DMS79 treated with DMSO at 0.1 percent for 48 hours (cell line): ENCODE measurements at regions not wholly inside any gene's neighbourhood (a gene's known extent, or its start where the extent isn't known, plus 50 kb on each side); places are given as distances from the start of the nearest gene placed in this dataset.
"Not testable (repeated sequence)": the region's sequence is repeated elsewhere in the genome, so short reads cannot be mapped to it uniquely, and the experiment has no call there.

Experiments used
- DNase-seq: peaks from one replicate; lab custom pipeline; 2025; lab: John Stamatoyannopoulos, UW

DNA sequence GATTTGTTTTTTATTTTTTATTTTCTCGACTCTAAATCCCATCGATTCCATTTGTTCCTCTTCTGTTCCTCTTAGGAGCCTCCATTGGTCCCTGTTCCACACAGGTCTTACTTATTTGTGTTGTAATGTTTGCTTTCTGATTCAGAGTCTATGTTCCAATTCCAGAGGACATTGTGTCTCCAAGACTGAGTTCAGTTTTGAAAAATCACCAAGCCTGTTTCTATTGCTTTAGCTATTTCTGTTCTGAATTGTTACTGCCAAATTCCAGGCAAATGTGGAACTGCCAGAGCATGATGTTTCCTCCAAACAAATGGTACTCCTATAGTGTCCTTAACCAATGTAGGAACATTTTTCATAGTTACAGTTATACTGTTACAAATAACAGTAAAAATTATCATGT is 270.9 kb upstream of the SPTLC3 start:
- DNase-seq, result no peak

DNA sequence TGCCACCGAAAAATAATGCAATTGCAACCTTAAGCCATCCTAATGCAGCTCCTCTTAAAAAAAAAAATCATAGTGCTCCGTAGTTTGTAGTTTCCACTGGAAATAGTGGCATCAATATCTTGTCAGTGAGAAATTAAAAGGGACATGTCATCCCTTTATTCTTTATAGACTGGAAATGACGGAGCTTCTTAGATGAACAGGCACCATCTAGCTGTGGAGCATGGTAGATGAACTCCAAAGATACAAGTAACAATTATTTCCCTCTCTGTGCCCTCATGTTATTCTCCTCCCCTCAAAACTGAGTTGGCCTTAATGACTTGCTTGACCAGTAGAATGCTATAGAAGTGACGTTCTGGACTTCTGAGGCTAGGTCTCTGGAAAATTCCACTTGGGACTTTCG is 268.1 kb upstream of the SPTLC3 start:
- no peak for DNase-seq

DNA sequence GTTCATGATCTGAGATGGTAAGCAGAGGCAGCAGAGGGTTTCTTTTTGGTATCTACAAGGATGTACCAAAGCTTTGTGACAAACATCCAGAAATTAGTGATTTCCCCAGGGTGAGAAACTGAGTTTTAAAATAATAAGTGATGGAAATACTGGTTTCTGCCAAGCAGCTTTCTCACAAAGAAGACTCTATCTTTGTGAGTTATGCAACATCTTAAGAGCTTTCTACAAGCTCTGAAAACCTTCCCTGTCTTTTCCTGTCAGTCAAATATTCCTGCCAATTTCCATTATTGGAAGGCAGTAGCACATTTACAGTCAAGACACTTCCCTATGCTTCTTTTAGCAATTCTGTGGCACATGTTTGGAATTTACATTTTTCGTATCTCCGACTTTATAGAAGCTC is 264.7 kb upstream of the SPTLC3 start:
- no peak for DNase-seq

DNA sequence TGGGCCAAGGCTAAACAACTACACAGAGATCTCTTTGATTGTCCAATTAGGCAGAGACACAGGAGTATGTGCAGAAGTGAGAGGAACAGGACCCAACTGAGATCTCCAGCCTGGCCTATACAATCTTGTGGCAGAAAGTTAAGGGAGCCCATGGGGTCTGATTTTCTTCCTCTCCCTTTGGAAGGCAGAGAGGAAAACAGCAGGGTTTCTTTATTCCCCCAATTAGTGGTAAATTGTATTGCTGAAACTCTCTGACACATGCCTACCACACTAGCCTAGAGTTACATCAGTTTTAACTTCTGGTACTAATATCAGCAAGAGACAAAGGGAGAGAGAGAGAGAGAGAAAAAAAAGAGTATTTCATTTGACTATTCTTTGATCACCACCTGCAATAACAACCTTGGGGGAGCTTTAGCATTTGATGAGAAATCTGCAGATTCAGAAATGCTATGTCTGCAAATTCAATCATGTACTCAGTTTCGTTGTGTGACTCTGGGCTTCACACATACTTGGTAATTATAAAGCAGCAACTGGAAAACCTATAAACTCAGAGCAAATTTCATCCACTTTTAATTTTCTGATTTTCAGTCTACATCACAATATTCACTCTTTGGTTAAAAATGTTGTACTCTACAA is 260.3 kb upstream of the SPTLC3 start:
- no peak for DNase-seq

DNA sequence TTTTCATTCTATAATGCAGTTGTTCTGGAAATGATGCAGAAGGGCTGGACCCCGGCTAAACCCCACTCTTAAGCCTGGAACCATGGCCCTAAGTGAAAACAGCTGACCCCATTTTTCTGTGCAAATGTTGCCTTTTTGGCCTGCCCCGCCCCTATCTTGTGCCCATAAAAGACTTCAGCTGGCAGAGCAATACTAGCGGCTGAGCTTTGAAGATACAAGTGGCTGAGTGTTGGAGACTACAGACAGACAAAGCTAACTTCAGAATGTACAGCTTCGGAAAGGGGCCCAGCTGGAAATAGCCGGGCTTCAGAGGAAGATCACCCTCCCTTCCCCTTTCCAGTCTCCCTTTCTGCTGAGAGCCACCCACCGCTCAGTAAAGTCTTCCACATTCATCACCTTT is 258.6 kb upstream of the SPTLC3 start:
- no peak for DNase-seq

DNA sequence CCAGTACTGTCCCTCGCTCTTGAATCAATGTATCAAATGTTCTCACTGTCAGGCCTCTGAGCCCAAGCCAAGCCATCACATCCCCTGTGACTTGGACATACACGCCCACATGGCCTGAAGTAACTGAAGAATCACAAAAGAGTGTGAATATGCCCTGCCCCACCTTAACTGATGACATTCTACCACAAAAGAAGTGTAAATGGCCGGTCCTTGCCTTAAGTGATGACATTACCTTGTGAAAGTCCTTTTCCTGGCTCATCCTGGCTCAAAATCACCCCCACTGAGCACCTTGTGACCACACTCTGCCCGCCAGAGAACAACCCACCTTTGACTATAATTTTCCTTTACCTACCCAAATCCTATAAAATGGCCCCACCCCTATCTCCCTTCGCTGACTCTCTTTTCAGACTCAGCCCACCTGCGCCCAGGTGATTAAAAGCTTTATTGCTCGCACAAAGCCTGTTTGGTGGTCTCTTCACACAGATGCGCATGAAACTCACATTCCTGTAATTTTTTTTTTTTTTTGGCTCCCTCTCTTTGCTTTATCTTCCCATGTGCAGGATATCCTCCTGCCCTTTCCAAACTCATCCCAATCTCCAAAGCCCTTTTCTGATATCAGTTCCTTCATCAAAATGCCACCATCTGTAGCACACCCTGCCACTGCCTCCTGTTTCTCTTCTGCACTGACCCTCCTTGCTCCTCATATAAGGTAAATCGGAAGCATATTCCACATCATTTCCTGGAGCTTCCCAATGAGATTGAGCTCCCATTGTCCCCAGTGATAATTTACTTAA is 255.7 kb upstream of the SPTLC3 start:
- DNase-seq, result not testable (repeated sequence)

DNA sequence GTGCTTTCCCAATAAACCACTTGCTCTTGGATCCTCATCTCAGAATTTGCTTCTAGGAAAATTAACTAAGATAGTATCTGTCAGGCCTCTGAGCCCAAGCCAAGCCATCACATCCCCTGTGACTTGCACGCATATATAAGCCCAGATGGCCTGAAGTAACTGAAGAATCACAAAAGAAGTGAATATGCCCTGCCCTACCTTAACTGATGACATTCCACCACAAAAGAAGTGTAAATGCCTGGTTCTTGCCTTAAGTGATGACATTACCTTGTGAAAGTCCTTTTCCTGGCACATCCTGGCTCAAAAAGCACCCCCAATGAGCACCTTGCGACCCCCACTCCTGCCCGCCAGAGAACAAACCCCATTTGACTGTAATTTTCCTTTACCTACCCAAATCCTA is 255.0 kb upstream of the SPTLC3 start:
- not testable (repeated sequence) for DNase-seq

DNA sequence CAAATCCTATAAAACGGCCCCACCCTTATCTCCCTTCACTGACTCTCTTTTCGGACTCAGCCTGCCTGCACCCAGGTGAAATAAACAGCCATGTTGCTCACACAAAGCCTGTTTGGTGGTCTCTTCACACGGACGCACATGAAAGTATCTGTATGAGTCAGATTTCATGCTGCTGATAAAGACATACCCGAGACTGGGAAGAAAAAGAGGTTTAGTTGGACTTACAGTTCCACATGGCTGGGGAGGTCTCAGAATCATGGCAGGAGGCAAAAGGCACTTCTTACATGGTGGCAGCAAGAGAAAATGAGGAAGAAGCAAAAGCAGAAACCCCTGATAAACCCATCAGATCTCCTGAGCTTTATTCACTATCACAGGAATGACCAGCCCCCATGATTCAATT is 249.3 kb upstream of the SPTLC3 start:
- DNase-seq, result not testable (repeated sequence)

DNA sequence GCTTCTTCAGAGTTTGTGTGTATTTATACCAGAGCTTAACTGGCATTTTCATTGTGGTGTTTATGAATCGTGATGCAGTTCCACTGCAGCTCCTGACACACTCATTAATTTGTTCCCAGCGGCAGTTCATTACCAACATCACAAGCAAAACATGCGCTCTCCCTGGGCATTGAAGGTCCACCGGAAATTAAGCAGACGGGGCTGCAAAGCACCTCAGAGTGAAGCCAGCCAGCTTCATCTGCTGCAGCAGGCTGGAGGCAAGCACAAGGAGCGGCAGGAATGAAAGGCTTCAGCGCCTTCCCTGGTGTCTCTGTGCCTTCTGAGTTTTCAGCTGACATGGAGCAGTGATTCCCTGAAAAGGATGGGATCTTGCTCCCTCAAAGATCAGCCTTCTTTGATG is 246.0 kb upstream of the SPTLC3 start:
- no peak for DNase-seq

DNA sequence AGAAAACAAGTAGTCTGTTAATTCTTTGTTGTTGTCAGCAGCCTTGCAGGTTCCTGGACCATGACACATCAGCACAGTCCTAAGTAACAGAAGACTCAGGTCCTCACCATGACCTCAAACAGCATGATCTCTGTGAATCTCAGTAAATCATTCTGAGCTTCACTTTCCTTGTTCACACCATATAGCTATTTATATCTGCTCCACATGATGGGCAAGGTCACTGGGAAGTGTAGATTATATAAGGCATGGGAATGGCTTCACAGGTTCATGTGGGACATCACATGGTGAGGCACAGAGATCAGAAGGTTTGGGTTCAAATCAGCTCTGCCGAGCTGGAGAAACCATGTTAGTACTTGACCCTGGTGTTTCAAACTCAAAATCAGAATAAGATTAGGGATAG is 245.4 kb upstream of the SPTLC3 start:
- no peak for DNase-seq

DNA sequence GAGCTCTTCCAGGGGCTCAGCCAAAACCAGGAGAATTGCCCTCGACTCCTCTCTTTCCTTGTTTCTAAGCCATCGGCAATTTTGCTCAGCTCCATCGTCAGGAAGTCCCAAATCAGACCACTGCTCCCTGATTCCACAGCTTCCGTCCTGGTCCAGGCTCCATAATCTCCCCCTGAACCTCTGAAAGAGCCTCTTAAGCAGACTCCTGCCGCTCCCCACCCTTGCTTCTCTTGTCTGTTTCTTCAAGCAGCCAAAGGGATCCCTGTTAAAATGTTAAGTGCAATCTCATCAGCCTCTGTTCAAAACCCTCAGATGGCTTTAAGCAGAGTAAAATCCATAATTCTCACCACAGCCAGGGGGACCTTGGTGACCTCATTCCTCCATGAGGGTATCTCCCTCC is 244.7 kb upstream of the SPTLC3 start:
- DNase-seq, result no peak

DNA sequence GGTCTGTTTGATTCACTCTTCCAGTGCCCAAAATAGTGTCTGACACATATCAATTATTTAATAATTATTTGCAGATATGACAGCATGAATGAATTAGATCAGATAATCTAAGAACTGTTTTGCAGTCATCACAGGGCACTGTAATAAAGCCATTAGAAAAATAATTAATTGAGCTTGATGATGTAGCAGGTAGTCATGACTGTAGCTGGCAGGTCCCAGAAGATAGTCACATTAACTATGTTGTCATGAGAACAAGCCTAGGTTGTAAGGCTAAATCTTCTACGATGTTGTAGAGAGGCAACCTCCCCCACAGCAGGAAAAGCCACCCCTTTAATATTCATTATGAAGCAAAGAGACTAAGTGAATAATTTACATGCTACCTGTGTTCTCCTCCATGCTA is 243.9 kb upstream of the SPTLC3 start:
- DNase-seq, result no peak

DNA sequence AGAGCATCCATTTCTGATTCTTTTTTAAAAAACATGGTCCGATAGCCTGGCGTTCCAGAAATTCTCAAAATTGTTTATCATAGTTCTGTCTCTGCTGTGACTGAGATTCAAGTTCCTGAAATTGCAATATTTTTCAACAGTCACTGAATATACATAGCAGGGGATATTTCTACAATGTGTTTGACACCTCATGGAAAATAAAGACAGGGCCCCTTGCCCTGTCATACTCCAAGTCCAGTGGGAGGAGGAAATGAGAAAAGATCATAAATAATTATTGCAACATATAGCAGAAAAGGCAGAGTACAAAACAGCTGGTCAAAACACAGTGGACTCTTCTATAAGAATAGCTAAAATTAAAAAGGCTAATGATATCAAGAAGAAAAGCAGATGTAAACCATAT is 234.8 kb upstream of the SPTLC3 start:
- DNase-seq, result no peak

DNA sequence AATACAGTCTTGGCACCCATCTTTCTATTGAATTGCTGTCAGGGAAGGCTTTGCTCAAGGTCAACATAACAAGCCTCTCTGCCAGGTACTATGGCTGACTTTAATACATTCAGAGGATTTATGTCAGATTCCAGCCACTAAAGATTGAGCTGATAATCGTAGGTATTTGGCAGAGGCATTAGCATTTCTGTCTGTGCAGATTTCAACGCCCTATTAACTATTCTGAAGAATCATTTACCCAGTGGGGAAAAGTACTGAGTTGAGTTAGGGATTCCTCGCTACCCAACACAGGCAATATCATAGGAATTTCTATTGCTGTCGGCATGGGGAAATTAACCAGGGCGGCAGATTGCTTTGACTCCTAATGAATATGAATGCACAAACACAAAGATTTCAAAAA is 233.7 kb upstream of the SPTLC3 start:
- no peak for DNase-seq

DNA sequence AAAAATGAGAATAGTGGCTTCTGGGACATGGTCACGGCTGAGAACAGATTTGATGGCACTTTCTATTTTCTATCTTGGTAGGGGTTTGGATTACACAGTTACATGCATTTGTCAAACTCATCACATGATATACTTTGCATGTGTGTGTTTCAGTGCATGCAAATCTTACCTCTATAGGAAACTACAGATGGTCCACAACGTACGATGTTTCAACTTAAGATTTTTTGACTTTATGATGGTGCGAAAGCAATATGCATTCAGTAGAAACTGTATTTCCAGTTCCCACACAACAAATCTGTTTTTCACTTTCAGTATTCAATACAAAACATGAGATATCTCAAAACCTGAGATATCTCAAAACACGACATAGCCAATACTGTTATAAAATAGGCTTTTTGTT is 231.8 kb upstream of the SPTLC3 start:
- no peak for DNase-seq

DNA sequence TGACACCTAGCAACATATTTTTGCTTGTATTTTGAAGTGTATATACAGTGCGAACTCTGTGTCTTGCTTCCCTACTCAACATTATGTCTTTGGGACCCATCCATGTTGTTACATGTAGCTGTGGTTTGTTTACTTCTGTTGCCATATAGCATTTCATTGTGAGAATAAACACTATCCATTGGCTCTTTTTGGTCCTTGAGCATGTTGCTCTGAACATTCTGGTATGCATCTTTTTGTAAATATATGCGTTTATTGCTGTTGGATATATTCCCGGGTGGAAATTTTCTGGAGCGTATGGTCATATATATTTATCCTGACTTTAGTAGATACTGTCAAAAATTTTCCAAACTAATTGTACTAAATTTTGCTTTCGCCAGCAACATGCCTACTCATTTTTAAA is 222.5 kb upstream of the SPTLC3 start:
- no peak for DNase-seq

DNA sequence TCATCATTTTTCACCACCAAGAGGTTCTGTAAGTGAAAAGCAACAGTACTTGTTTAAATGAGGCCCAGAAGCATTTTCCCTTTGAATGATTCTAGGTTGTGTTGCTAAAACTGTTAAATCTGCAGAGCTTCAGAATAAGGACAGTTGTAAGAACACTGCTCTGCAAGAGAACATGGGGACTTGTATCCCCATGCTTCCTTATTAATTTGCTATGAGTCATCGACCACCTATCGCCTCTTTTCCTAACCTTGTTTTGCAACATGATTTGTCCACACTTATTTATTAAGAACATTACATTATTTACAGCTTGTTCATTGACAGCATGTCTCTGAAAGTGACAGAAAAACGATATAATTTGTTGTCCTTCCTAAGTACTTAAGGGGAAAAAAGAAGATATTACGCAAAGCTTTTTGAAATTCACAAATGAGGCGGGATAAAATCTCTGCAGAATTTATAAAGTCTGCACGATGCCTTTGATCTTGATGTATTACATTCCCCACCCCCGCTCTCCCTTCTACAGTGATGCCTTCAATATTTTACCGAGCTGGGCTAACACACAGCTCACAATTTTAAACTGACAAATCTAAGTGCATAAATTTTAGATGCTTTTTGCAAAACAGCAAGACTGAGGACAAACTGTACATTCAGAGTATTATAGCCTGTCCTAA is 220.0 kb upstream of the SPTLC3 start:
- DNase-seq, result no peak

DNA sequence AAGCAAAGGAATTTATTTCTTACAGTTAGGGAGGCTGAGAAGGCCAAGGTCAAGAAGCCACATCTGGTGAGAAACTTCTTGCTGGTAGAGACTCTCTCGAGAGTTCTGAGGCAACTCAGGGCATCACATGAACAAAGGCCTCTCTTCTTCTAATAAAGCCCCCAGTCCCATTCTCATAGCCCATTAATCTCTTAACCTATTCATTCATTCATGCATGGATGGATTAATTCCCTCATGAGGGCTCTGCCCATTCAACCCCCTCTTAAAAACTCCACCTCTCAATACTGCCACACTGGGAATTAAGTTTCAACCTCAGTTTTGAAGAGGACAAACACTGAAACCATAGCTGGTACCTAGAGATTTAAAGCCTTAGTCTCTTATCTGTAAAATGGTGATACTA is 217.9 kb upstream of the SPTLC3 start:
- DNase-seq, result peak; percentile 78

DNA sequence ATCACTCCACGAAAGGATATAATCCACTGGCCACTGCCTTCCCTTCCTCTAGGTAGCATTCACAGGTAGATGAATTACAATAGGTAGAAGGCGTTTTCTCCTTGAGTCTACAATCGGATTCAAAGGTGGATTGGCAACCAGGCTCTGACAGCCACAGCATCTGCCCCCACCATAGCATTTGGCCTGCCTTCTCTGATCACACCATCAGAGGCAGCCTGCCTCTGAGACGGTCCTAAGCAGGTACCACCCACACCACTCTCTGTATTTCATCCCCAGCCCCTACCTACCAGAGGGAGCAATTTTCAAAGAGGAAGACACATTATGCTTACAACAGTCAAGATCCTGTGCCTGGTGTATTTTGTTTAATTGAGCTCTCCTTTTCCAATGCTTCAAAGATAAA is 210.5 kb upstream of the SPTLC3 start:
- no peak for DNase-seq

DNA sequence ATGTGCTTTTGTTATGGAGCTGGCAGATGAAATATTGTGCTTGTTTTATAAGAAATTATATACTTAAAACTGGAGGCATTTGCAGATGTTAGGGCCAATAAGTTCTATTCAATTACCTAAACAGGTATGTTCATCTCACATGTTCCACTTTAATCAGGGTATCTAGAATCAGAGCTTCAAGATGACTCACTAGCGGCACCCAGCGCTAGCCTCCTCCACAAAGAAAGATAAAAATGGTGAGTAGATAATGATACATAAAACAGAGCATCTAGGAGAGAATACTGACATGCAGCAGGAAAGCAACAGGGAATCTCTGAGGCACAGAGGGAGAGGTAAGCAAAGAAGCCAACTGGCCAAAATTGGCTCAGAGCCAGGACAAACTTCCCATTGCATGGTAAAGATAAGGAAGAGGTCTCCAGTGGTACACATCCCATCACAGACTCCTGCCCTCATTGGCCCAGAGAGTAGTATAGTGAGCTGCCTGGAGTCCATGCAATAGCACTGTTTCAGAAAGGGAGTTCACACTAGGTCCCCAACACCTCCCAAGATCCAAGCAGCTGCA is 200.7 kb upstream of the SPTLC3 start:
- no peak for DNase-seq

DNA sequence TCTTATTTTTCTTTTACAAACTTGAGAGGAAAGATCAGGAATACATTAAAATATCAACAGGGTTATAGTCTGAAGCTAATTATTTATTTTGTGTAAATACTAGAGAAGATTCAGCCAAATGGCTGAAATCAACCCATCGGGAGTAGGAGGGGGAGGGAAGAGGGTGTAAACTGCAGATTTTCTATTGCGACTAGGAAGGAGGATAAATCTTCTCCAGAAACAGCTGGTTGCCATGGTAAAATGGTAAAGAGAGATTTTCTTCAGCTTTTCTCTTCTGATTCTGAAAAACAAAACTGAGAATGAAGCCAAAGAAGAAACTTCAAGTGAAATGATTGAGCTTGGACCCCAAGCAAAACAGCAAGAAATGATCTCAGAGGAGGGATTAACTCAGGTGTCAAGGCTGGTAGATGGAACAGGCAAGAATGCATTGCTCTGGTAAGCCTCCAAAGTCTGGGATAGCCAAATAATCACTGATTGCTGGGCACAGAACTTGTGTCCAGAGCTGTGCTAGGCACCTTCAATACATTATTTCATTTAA is 193.5 kb upstream of the SPTLC3 start:
- DNase-seq, result no peak

DNA sequence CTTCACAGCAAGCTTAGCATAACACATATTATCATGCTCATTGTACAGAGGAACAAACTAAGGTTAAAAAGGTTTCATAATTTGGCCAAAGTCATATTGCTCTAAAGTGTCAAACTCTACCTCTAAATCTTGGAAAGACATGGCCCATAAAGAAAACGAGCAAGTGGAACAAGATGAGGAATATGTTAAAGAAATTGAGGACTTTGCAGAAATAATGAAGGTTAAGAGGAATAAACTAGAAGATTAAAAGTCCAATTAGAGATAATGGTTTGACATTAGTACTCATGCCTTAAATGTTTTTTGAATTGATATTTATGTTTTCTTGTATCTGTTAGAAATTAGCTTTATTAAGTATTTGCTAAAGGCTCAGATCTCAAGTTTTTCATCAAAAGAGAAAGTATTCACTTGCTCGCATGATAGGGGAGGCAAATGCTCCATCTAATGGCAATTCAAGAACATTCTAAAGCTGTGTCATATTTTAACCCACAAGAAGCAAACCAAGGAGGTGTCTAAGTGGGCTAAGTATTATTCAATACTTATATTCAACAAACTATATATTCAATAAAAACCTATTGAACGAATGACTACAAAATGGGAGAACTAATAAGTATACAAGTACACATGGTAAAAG is 192.9 kb upstream of the SPTLC3 start:
- DNase-seq, result no peak
